ENCODE measurements at regions not wholly inside any gene's neighbourhood (a gene's known extent, or its start where the extent isn't known, plus 50 kb on each side); places are given as distances from the start of the nearest gene placed in this dataset.
A peak's percentile ranks its signal among the peaks of the same experiment; 100 is the strongest.

DNA sequence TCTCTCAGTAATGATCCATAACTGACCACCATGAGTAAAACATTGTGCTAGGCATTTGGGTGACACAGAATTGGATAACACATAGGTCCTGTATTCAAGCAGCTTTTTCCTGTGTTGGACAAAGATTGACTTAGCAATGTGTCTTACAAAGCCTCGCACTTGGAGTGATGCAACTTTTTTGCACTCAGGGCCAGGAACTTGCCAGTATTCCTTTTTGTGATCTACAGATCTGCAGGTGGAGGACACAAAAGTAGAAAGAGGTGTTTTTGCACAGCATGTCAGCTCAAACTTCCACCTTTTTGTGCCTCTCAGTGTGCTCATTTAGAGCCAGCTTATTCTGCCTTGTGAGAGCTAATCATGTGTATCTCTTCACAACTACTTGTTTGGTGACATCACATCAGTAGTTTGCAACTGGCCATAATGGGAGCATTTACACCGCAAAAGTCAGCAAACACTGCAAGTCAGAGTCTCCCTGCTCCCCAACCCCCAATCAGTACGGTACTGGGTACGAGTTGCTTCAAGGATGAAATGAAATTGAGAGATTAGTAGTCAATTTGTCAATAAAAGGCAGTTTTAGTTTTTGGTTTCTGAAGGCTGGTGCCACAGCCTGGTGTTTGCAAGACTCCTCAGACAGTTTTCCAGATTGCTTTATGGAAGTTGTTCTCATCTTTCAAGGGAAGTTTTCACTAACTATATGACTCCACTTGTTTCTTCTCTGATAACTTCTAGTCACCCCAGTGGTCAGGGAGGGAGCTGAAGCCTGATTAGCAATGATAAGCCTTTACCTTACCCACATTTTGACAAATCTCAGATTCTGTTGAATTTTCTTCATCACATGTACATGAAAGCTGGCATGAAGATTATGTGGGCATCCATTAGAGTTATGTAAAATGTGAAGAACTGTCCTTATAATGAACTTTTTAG, 149.1 kb downstream of the PDCD6IP start:
- Histone ChIP-seq H3K79me1 (replicated peaks; ENCODE audit: low read length, poor library complexity, severe bottlenecking) (no peaks in the 10 kb centered on the region), H2BK15ac (ENCODE audit: low read depth, poor library complexity, severe bottlenecking) (no peak overlapping the region), H3K27ac (ENCODE audit: low read length, poor library complexity, severe bottlenecking) (no peak overlapping the region), H3K9ac (ENCODE audit: low read length) (no peak overlapping the region), H3K4me3 (ENCODE audit: insufficient read depth in 1 of 2, low read depth in 1 of 2, low read length in 2 of 2) (no peak overlapping the region), H3K9me3 (ENCODE audit: control insufficient read depth, low read length) (no peaks in the 10 kb centered on the region), H2BK12ac (ENCODE audit: low read length in 2 of 2) (no peak overlapping the region), H3K4me1 (ENCODE audit: control insufficient read depth, insufficient read depth, low read depth, low read length) (no peaks in the 10 kb centered on the region), H2BK5ac (ENCODE audit: low read depth, low read length, poor library complexity, severe bottlenecking) (no peak overlapping the region), H2AFZ (ENCODE audit: low read depth, low read length) (no peak overlapping the region), H3K36me3 (ENCODE audit: control insufficient read depth in 1 of 2, insufficient read depth in 2 of 2, low read depth in 1 of 2, low read length in 2 of 2) (no peaks in the 10 kb centered on the region), H3K4ac (ENCODE audit: low read depth in 1 of 2, low read length in 2 of 2) (no peak overlapping the region), H4K8ac (ENCODE audit: low read length) (no peak overlapping the region), H3K18ac (ENCODE audit: low read depth in 1 of 2, low read length in 2 of 2) (no peak overlapping the region), H3K27me3 (ENCODE audit: control insufficient read depth in 1 of 2, insufficient read depth in 1 of 2, low read length in 2 of 2) (peaks cover 0 to 17% of the 10 kb centered on the region in 2 experiments), H3K14ac (ENCODE audit: low read length in 2 of 2) (no peak overlapping the region), H2AK5ac (ENCODE audit: low read length, severe bottlenecking) (no peak overlapping the region), H3K23ac (ENCODE audit: low read length in 2 of 2) (no peak overlapping the region), H2BK120ac (ENCODE audit: low read depth, low read length) (no peak overlapping the region), H4K91ac (ENCODE audit: low read length) (no peak overlapping the region), H3K4me2 (ENCODE audit: low read length, poor library complexity, severe bottlenecking) (no peak overlapping the region)
- WGBS: 80% methylated on average over 2 of the region's 4 CpGs
- DNase-seq: no peak

DNA sequence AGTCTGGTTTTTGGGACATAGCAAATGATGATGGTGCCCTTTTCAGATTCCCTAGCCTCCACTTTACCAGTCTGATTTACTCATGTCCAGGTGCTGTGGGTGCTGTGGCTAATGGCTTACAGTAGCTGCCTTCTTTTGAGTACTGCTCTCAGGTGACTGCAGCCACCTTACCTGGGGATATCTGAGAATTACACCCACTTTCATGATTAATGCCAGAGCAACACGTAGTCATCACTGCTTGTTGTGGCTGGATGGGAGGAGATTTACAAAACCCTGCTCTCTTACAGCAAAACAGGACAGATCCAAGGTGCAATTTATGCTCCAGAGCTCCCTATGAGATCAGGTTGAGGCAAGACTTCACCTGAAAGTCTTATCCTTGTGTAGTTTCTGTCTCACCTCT, 150.6 kb downstream of the PDCD6IP start:
- no peak overlapping the region for H2BK120ac ChIP-seq (ENCODE audit: low read depth, low read length)
- no peaks in the 10 kb centered on the region for H3K4me1 ChIP-seq (ENCODE audit: control insufficient read depth, insufficient read depth, low read depth, low read length)
- no peak overlapping the region for H3K14ac ChIP-seq (ENCODE audit: low read length in 2 of 2)
- H3K9ac ChIP-seq (ENCODE audit: low read length): no peak overlapping the region
- H3K4me2 ChIP-seq (ENCODE audit: low read length, poor library complexity, severe bottlenecking): no peak overlapping the region
- no peak overlapping the region for H3K27ac ChIP-seq (ENCODE audit: low read length, poor library complexity, severe bottlenecking)
- H3K9me3 ChIP-seq (ENCODE audit: control insufficient read depth, low read length): no peaks in the 10 kb centered on the region
- no peak overlapping the region for H4K91ac ChIP-seq (ENCODE audit: low read length)
- H2BK15ac ChIP-seq (ENCODE audit: low read depth, poor library complexity, severe bottlenecking): no peak overlapping the region
- no peak for DNase-seq
- H2AK5ac ChIP-seq (ENCODE audit: low read length, severe bottlenecking): no peak overlapping the region
- no peak overlapping the region for H3K4ac ChIP-seq (ENCODE audit: low read depth in 1 of 2, low read length in 2 of 2)
- 42% methylated on average over 1 of the region's 1 CpG for WGBS
- peaks cover 0 to 17% of the 10 kb centered on the region in 2 experiments for H3K27me3 ChIP-seq (ENCODE audit: control insufficient read depth in 1 of 2, insufficient read depth in 1 of 2, low read length in 2 of 2)
- no peak overlapping the region for H2BK5ac ChIP-seq (ENCODE audit: low read depth, low read length, poor library complexity, severe bottlenecking)
- H2BK12ac ChIP-seq (ENCODE audit: low read length in 2 of 2): no peak overlapping the region
- H2AFZ ChIP-seq (ENCODE audit: low read depth, low read length): no peak overlapping the region
- no peaks in the 10 kb centered on the region for H3K79me1 ChIP-seq (replicated peaks; ENCODE audit: low read length, poor library complexity, severe bottlenecking)
- no peak overlapping the region for H3K4me3 ChIP-seq (ENCODE audit: insufficient read depth in 1 of 2, low read depth in 1 of 2, low read length in 2 of 2)
- H3K23ac ChIP-seq (ENCODE audit: low read length in 2 of 2): no peak overlapping the region
- H3K18ac ChIP-seq (ENCODE audit: low read depth in 1 of 2, low read length in 2 of 2): no peak overlapping the region
- no peaks in the 10 kb centered on the region for H3K36me3 ChIP-seq (ENCODE audit: control insufficient read depth in 1 of 2, insufficient read depth in 2 of 2, low read depth in 1 of 2, low read length in 2 of 2)
- H4K8ac ChIP-seq (ENCODE audit: low read length): no peak overlapping the region

DNA sequence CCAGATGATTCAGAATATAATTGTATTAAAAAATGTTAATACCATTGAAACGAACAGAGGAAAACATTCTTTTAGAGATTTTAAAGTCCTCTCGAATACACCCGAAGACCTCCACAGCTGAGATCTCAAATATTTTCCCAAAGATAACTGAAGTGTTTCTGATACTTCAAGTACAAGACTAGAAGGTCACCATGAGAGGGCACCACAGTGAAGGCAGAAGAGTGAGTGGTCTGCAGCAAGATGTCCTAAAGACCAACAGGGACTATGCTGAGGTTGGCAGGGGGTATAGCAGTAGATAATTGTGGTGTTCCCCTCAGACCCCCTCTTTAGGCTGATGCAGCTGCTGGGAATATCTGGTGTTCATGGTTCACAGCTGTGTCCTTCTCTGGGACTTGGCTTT, 156.5 kb downstream of the PDCD6IP start:
- H2BK120ac ChIP-seq (ENCODE audit: low read depth, low read length): no peak overlapping the region
- no peak overlapping the region for H3K9ac ChIP-seq (ENCODE audit: low read length)
- no peaks in the 10 kb centered on the region for H3K79me1 ChIP-seq (replicated peaks; ENCODE audit: low read length, poor library complexity, severe bottlenecking)
- H2AK5ac ChIP-seq (ENCODE audit: low read length, severe bottlenecking): no peak overlapping the region
- WGBS: 100% methylated on average over 2 of the region's 3 CpGs
- H2AFZ ChIP-seq (ENCODE audit: low read depth, low read length): no peak overlapping the region
- no peak overlapping the region for H2BK5ac ChIP-seq (ENCODE audit: low read depth, low read length, poor library complexity, severe bottlenecking)
- peak; percentile 16 for DNase-seq
- H4K8ac ChIP-seq (ENCODE audit: low read length): peak overlapping the region; percentile 15
- no peak overlapping the region for H3K4ac ChIP-seq (ENCODE audit: low read depth in 1 of 2, low read length in 2 of 2)
- H3K9me3 ChIP-seq (ENCODE audit: control insufficient read depth, low read length): no peaks in the 10 kb centered on the region
- no peak overlapping the region for H3K23ac ChIP-seq (ENCODE audit: low read length in 2 of 2)
- no peak overlapping the region for H3K14ac ChIP-seq (ENCODE audit: low read length in 2 of 2)
- no peak overlapping the region for H4K91ac ChIP-seq (ENCODE audit: low read length)
- H3K27me3 ChIP-seq (ENCODE audit: control insufficient read depth in 1 of 2, insufficient read depth in 1 of 2, low read length in 2 of 2): no peaks in the 10 kb centered on the region
- H3K36me3 ChIP-seq (ENCODE audit: control insufficient read depth in 1 of 2, insufficient read depth in 2 of 2, low read depth in 1 of 2, low read length in 2 of 2): no peaks in the 10 kb centered on the region
- no peak overlapping the region for H3K27ac ChIP-seq (ENCODE audit: low read length, poor library complexity, severe bottlenecking)
- H2BK12ac ChIP-seq (ENCODE audit: low read length in 2 of 2): no peak overlapping the region
- H3K4me2 ChIP-seq (ENCODE audit: low read length, poor library complexity, severe bottlenecking): no peak overlapping the region
- no peak overlapping the region for H3K4me3 ChIP-seq (ENCODE audit: insufficient read depth in 1 of 2, low read depth in 1 of 2, low read length in 2 of 2)
- no peak overlapping the region for H2BK15ac ChIP-seq (ENCODE audit: low read depth, poor library complexity, severe bottlenecking)
- H3K4me1 ChIP-seq (ENCODE audit: control insufficient read depth, insufficient read depth, low read depth, low read length): no peaks in the 10 kb centered on the region
- H3K18ac ChIP-seq (ENCODE audit: low read depth in 1 of 2, low read length in 2 of 2): no peak overlapping the region

DNA sequence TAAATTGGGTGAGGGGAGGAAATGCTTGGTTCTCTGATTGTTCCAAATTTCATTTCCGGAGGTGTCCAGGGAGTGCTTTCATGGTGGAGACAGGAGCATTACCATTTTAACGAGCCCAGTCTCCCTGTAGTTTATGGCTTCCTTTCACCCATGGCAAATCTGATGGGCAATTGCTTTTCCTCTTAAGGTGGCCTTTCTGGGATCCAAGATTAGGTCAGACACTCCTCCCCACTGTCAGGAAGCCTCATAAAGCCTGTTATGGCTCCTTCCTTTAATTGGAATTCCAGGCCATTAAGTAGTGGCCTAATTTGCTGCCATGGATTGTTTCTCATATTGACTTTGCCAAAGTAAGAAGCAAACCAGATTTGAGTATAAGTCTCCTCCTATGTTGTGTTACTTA, 157.8 kb downstream of the PDCD6IP start:
- H3K9ac ChIP-seq (ENCODE audit: low read length): no peak overlapping the region
- H4K8ac ChIP-seq (ENCODE audit: low read length): no peak overlapping the region
- no peak overlapping the region for H4K91ac ChIP-seq (ENCODE audit: low read length)
- no peaks in the 10 kb centered on the region for H3K27me3 ChIP-seq (ENCODE audit: control insufficient read depth in 1 of 2, insufficient read depth in 1 of 2, low read length in 2 of 2)
- H3K18ac ChIP-seq (ENCODE audit: low read depth in 1 of 2, low read length in 2 of 2): no peak overlapping the region
- WGBS: 56% methylated on average over 2 of the region's 2 CpGs
- no peak overlapping the region for H3K4me2 ChIP-seq (ENCODE audit: low read length, poor library complexity, severe bottlenecking)
- H2BK12ac ChIP-seq (ENCODE audit: low read length in 2 of 2): no peak overlapping the region
- no peak overlapping the region for H3K4ac ChIP-seq (ENCODE audit: low read depth in 1 of 2, low read length in 2 of 2)
- no peaks in the 10 kb centered on the region for H3K36me3 ChIP-seq (ENCODE audit: control insufficient read depth in 1 of 2, insufficient read depth in 2 of 2, low read depth in 1 of 2, low read length in 2 of 2)
- no peak overlapping the region for H2BK120ac ChIP-seq (ENCODE audit: low read depth, low read length)
- H2BK5ac ChIP-seq (ENCODE audit: low read depth, low read length, poor library complexity, severe bottlenecking): no peak overlapping the region
- H3K23ac ChIP-seq (ENCODE audit: low read length in 2 of 2): no peak overlapping the region
- no peak overlapping the region for H3K27ac ChIP-seq (ENCODE audit: low read length, poor library complexity, severe bottlenecking)
- no peak overlapping the region for H3K4me3 ChIP-seq (ENCODE audit: insufficient read depth in 1 of 2, low read depth in 1 of 2, low read length in 2 of 2)
- no peak for DNase-seq
- no peaks in the 10 kb centered on the region for H3K9me3 ChIP-seq (ENCODE audit: control insufficient read depth, low read length)
- H3K14ac ChIP-seq (ENCODE audit: low read length in 2 of 2): no peak overlapping the region
- H2AK5ac ChIP-seq (ENCODE audit: low read length, severe bottlenecking): no peak overlapping the region
- H3K79me1 ChIP-seq (replicated peaks; ENCODE audit: low read length, poor library complexity, severe bottlenecking): no peaks in the 10 kb centered on the region
- H2BK15ac ChIP-seq (ENCODE audit: low read depth, poor library complexity, severe bottlenecking): no peak overlapping the region
- no peak overlapping the region for H2AFZ ChIP-seq (ENCODE audit: low read depth, low read length)
- H3K4me1 ChIP-seq (ENCODE audit: control insufficient read depth, insufficient read depth, low read depth, low read length): no peaks in the 10 kb centered on the region

Data from mesenchymal stem cell (in vitro differentiated cells and primary cell).